Nucleus accumbens (tissue), 56 donors: ENCODE measurements at regions not wholly inside any gene's neighbourhood (a gene's known extent, or its start where the extent isn't known, plus 50 kb on each side); places are given as distances from the start of the nearest gene placed in this dataset.
"Not testable (repeated sequence)": the region's sequence is repeated elsewhere in the genome, so short reads cannot be mapped to it uniquely, and the experiment has no call there.

Source experiments
- DNase-seq, 56 donors: peaks; one replicate each; lab custom pipeline; 2025; lab: John Stamatoyannopoulos, UW

DNA sequence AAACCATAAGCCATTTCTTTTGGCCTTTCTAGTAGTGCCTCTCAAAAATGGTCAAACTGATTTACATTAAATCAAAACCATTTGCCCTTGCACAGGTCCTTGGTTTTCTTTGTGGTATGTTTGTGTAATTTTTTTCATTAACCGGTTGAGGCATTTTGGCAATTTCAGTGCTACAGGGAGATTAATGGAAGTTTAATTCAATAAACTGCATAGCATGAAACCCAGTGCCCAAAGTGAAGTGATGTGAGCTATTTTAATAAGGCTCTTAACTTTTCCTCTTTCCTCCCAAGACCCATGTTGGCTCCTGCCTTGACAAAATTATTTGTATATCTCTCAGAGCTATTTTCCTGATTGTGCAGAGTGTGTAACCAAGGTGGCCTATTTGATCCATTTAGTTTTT, 326.2 kb upstream of the SEMA6A start:
- no peak for DNase-seq

DNA sequence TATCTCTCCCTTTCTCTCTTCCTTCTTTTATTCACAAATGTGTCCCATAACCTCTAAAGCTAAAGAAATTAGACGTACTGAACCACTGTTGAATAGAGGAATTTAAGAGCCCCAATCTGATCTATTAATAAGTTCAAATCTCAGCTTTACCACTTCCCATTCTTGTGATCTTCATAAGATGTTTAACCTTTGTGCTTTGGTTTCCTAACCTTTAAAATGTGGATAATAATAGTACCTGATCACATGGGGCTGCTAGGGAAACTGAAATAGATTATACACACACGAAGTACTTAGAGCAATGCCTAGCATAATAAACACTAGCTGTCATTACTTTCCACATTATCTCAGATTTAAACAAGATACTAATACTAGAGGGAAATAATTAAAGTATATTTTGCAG, 324.3 kb upstream of the SEMA6A start:
- no peak for DNase-seq

DNA sequence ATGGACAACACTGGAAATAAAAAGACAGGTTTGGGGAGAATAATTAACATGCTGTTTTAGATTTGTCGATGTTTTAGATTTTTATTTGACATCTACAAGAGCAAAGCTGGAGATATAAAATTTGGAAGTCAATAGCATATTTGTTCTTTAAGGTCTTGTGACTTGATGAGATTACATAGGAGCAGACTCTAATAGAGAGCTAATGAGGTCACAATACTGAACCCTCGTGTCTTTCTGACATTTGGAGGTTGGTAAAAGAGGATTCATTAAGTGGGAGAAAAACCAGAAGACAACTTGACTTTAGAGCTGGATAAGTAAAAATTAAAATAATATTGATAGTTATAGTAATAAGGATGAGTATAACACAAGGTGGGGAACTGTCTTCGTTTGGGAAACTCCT, 322.7 kb upstream of the SEMA6A start:
- DNase-seq = no peak

DNA sequence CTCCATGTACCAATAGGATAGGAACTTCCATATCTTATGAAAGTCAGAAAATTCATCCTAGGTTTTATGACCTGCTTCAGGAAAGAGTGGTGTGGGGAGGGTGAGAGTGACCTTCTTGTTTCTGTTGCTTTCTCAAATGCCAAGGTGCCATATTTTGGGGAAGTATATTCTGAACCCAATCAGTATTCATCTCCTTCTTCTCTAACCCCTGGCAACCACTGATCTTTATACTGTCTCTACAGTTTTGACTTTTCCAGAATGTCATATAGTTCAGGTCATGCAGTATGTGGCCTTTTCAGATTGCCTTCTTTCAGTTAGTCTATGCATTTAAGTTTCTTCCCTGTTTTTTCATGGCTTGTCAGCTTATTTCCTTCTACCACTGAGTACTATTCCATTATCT, 321.4 kb upstream of the SEMA6A start:
- no peak for DNase-seq

GRCh38 chr5:116892993-116893392, 318.4 kb upstream of the SEMA6A start:
- DNase-seq = no peak

- DNase-seq = no peak
These were observed 312.5 kb upstream of the SEMA6A start for GRCh38 chr5:116887104-116887503.

GRCh38 chr5:116885825-116886224, 311.2 kb upstream of the SEMA6A start:
- no peak for DNase-seq

GRCh38 chr5:116883875-116884274, 309.3 kb upstream of the SEMA6A start:
- DNase-seq = no peak

- no peak for DNase-seq
These were observed 307.4 kb upstream of the SEMA6A start for GRCh38 chr5:116881921-116882531.

DNA sequence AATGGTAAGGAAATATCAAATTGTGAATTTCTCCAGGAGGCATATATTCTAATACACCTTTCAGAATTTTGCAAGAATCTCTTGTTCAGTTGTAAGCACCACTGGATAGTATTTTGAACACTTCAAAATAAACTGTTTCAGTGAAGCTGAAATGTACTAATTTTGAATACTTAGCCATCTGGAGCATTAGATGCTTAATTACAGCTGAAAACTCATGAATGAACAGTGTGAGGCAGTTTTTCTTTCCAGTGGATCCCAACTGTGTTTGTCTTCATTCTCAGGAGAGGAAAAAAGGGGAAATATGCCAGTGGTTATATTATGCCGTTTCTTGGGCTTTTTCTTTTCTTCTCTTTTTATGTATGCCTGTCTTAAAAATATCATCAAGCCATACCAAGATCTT, 306.0 kb upstream of the SEMA6A start:
- no peak for DNase-seq

DNA sequence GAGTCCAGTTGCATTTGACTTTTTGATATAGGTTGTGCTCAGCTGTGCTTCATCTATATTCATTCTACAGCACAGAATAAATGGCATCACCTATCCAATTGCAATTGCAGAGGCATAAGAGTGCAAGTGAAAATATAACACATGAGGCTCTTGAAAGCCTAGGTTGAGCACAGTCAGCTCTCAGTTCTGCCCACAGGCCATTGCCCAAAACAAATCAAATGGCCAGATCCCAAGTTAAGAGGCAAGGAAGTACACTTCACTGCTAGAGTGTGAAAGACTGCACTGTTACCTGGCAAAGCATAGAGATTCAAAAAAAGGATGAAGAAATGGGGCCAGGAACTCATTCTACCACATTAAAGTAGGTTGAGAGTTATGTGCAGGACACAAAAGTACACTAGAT, 305.5 kb upstream of the SEMA6A start:
- DNase-seq = no peak

DNA sequence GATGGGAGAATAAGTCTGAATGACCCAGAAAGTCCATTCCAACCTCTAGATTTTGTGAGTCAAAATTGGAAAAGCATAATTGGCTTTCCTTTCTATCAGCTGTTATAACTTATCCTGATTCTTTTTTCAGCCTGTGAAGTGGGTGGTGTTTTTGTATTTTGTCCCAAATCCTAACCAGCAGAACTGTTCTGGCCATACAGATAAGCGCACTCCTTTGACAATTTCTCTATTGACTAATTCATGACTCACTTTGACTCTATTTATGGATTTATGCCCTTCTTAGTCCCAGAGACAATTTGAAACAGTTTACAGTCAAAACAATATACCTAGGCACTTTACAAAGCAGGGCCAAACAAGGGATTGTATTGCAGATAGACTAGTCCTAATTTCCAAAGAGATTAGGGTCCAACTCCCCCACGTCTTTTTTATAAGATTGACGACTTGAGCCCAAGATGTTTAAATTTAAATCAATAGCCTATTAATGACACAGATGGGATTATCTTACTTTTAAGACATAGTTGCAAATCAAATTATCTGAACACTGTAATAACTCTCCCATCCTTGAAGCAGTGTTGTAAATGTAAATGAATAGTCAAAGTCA, 301.7 kb upstream of the SEMA6A start:
- DNase-seq = no peak

GRCh38 chr5:116872986-116873385, 298.4 kb upstream of the SEMA6A start:
- DNase-seq = no peak

- no peak for DNase-seq
These were observed 297.9 kb upstream of the SEMA6A start for GRCh38 chr5:116872486-116872885.

DNA sequence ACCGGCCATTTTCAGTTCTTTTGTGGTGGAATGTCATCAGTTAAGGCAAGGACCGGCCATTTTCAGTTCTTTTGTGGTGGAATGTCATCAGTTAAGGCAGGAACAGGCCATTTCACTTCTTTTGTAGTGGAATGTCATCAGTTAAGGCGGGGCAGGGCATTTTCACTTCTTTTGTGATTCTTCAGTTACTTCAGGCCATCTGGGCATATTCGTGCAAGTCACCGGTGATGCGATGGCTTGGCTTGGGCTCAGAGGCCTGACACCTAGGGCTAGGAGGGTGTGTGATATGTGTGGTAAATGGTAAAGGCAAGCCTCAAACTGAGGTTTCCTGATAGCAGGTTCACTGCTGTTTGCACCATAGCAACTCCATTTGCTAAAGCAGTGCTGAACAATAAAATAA, 293.2 kb upstream of the SEMA6A start:
- DNase-seq = not testable (repeated sequence)

DNA sequence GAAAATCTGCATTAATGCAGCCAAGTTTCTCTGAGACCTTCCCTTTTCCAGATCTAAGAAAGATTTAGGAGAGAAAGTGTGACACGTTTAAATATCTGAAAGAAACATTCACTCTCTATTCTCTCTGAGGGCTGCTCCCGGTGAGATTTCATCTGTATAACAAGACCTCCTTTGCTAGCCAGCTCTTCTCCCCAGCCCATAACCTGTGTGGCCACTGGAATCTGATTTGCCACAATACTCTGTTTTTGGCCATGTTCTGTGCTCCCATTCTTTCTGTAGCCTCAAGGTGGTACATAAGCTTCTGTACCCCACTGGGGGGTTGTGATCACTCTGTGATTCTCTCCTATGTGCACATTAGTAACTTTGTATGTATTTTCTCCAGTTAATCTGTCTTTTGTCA, 291.0 kb upstream of the SEMA6A start:
- DNase-seq = no peak

- no peak for DNase-seq
These were observed 290.2 kb upstream of the SEMA6A start for GRCh38 chr5:116864838-116865190.

DNA sequence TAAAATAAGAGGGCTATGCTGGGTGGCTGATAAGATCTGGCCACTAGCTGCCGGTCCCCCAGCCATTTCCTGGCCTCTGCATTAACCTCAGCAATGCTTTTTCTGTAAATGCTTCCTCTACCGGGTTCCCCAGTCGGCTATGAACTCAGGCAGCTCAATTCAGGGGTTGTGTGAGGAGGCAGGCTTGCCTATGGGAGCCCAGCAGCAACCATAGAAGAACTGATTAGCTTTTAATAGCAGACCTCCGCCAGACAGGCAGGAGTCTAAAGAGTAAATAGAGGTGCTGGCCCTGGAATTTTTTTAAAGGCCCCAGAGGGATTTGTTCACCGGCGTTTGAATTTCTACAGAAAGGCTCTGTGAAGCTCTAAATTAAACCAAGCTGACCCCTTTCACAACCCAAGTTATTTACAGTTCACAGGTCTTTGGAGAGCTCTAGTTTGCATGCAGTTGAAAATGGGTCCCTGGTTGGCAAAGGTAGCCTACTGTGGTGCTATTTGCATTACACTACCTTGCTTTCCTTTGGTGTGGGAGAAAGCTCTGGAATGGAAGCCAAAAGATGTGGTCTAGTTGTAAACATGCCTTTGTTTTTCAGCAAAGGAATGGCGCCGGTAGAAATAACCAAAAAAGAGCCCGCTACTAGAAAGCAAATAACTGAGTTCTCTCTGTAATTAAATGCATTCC, 289.7 kb upstream of the SEMA6A start:
- DNase-seq = peak in 3 of 56 donors; percentile 1 to 7 (median 4)

DNA sequence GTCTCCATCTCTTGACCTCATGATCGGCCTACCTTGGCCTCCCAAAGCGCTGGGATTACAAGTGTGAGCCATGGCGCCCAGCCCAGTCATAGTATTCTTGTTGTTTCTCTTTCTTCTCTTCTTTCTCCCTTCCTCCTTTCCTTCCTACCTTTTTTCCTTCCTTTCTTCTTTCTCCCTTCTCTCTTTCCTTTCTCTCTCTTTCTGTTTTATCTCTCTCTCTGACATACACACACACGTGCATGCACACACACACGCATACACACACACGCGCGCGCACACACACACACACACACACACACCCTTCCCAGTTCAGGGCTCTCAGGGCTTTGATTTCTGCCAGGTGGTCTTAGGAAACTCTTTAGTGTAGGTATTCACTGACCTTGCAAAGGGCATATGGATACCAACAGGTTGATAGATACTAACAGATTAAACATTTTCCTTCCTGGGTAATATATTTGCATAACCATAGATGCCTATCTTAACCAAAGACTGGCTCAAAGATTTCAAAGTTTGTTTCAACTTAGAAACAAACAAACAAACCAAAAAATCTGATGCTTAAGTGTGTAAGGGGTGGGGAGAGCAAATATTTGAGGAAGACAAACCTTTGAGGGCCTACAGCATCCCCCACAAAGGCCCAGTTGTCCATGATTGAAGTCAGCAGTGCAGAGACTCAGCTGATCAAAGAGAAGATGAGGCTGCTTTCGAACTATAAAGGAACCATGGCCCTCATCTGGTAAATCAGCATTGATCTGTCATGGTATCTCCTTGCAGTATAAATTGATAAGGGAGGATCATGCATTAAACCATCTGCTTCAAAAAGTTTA, 288.2 kb upstream of the SEMA6A start:
- DNase-seq = no peak

- DNase-seq = no peak
These were observed 287.0 kb upstream of the SEMA6A start for GRCh38 chr5:116861666-116862065.

- DNase-seq = no peak
These were observed 286.5 kb upstream of the SEMA6A start for GRCh38 chr5:116861097-116861496.
